Breast epithelium (tissue), 3 donors: ENCODE measurements at regions not wholly inside any gene's neighbourhood (a gene's known extent, or its start where the extent isn't known, plus 50 kb on each side); places are given as distances from the start of the nearest gene placed in this dataset.

Source experiments
- CTCF ChIP-seq, 3 donors: fragments of 450-650 bp; IDR thresholded peaks; one replicate each; pipeline ENCODE4 v1.5.1; 2016 to 2017; ENCODE audit warnings: antibody characterized with exemption in 3 of 3, mild to moderate bottlenecking in 3 of 3, moderate library complexity in 3 of 3
- POLR2A ChIP-seq: fragments of 450-650 bp; IDR thresholded peaks from one replicate; pipeline ENCODE4 v1.6.1; 2016; ENCODE audit warnings: antibody characterized with exemption, mild to moderate bottlenecking, moderate library complexity
- POLR2AphosphoS5 ChIP-seq, 3 donors: sonication (generic); formaldehyde crosslinking; IDR thresholded peaks; one replicate each; pipeline ENCODE4 v1.6.1; 2017; ENCODE audit warnings: antibody characterized with exemption in 3 of 3

- TF ChIP-seq CTCF (IDR thresholded peaks at IDR 0.05) (no peak), POLR2AphosphoS5 (IDR thresholded peaks at IDR 0.05) (no peak), POLR2A (no peak)
These were observed 451.6 kb upstream of the AZI2 start for GRCh38 chr3:28800203-28800602.
